OCI-M2 (cell line): ENCODE measurements at regions not wholly inside any gene's neighbourhood (a gene's known extent, or its start where the extent isn't known, plus 50 kb on each side); places are given as distances from the start of the nearest gene placed in this dataset.

Experiments used
- DNase-seq: peaks from one replicate; lab custom pipeline; 2025; ENCODE audit not compliant: unreplicated experiment; lab: John Stamatoyannopoulos, UW

GRCh38 chr18:66676699-66677098, 72.8 kb upstream of the CDH19 start:
- no peak for DNase-seq

GRCh38 chr18:66674286-66674685, 70.4 kb upstream of the CDH19 start:
- no peak for DNase-seq

- DNase-seq = no peak
Measured at GRCh38 chr18:66668706-66669105, 64.8 kb upstream of the CDH19 start.

DNA sequence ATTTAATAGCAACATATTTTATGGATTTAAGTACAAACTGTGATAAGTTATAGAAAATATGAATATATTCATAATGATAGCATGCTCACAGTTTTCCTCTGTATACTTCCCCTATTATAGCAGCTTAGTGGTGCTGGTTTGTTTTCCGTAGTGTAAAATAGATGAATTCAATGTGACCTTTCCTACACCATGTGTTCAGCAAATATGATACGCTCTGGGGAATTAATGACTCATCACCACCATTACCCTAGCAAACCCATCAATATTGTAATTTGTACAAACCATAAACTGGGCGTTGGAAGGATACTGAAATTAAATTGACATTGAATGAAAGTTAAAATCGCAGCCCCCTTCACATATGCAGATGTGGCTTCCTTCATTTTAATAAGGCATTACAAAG, 58.7 kb upstream of the CDH19 start:
- DNase-seq = no peak

DNA sequence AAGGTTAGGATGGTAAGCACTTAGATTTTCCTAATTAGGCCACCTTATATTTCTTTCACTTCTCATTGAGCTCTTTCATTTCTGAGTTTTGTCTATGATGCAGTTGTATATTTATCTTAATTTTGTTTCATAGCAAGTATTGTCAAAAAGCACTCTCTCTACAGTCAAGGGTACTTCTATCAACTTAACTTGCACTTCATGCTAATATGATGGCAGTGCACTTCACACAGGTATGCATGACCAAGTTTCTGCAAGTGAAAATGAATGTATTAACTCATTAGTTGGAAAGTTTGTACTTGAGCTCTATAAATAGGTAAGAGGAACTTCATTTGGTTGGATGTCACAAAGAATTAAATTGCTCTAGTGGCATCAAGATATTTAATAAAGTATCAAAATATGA, 51.5 kb upstream of the CDH19 start:
- no peak for DNase-seq
